Stimulated activated CD4-positive, alpha-beta T cell treated with anti-CD3 and anti-CD28 coated beads, Interleukin-15, amount 100 ng/mL, for 1 hour (primary cell): ENCODE measurements at regions not wholly inside any gene's neighbourhood (a gene's known extent, or its start where the extent isn't known, plus 50 kb on each side); places are given as distances from the start of the nearest gene placed in this dataset.
"Not testable (repeated sequence)": the region's sequence is repeated elsewhere in the genome, so short reads cannot be mapped to it uniquely, and the experiment has no call there.

Experiments used
- DNase-seq, 2 donors: peaks; one replicate each; pipeline ENCODE4 v3.0.0-alpha.2; 2020; ENCODE audit warnings: low read depth in 1 of 2, low spot score in 1 of 2

DNA sequence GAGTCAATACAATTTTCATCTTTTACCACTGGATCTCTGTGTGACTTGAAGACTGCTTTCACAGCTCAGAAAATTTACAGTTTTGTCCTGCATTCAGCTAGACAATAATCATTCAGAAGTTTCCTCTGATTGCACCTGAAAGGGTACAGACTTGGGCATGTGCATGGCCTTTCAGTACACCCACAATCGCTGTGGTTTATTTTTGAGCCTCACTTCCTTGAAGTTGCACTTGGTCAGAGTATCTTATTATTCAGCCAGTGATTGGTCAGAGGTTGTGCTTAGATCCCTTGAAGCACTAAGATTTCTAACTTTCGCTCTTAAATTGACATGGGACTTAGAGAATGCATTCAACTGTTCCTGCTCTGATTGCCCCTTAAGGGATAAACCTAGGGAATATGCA is 508.2 kb downstream of the FAM181B start:
- DNase-seq, result no peak

DNA sequence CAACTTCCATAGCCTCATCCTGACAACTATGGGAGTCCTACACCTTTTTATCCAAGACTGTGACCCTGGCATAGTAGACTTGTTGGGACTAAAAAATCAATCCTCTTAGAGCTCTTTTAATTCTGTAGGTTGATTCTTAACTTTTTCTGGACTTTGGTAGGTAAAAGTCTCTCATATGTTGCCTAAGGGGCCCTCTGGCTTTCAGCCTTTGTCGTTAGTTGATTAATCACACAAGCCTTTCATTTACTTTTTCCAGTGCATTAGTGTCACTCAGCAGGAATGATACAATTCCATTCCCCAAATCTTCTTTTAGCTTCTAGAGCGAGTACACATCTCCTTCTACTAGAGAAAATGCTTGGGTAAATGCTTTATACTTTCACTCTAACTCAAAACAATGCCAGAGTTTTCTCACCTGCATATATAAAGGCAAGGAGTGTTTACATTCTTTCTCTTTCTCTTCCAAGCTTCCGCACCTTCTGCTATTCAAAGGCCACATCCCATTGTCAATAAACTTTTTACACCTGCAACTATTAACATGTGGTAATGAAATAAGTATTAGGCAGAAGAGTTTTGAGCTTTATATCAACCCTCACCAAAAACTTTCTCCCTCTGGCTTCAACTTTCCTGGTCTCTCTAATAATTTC is 516.6 kb downstream of the FAM181B start:
- DNase-seq, result no peak

DNA sequence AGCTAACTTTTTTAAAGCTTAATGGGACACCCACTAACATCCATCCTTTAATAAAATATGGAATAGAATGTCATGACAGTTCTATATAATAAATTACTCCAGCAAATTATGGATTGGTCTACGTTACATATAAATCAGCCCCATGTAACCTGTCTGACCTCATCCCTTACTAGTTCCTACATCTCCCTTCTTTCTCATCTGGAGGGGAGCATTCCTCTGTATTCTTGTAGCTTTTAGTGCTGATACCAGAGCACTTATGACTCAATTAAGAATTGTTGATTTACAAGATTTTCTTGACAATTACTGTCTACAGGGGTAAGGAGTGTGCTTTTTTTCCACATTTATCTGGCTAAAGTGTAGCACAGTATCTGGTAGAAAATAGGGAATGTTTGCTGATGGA is 523.7 kb downstream of the FAM181B start:
- no peak for DNase-seq

DNA sequence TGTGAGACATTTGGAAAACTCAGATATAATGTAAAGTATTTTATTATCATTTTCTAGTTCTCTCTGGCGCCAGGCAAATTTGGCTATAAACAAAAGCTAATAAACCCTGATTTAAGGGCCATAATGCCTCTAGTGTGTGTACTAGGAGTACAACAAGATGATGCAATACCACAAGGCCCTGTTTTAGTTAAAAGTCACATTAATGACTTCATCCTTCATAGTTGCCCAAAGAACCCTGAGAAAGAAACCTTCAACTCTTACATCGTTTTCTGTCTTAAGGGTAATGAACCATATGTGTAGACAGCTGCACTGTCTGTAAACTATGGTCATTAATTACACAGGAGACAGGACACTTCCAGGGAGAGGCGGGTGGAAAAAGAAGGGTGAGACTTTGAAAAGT is 538.4 kb downstream of the FAM181B start:
- no peak for DNase-seq

DNA sequence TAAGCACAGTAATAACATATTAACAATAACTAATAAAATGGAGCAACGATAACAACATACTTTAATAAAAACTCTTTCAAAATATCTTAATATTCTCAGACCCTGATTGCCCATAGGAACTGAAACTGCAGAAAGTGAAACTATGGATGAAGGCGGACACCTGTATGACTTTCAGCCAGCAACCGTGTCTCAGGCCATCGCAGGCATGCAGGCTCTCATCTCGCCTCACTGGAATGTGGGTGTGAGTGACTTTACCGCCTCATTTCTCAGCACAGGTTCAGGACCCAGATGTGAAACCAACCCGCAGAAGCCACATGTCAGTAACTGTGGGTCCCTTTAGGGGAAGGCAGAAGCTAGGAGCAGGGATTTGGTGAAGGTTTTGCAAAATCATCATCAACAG is 539.1 kb downstream of the FAM181B start:
- no peak for DNase-seq

DNA sequence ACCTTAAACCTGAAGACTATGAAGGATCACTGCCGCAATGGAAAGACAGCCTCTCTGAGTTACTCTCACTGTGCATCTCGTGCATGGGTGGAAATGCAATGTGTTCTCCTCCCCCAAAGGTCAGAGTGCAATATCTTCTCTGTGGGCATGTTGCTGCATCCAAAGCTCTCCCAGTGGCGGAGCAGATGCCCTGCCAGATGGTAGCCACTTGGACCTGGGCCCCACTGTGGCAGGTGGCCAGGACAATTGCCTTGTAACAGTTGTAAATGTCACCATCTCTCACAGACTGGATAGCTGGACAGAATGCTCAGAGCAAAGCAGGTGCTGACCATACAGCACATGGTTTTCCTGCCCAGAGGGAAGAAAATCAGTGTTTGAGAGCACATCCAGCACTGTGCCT is 542.0 kb downstream of the FAM181B start:
- DNase-seq, result no peak

DNA sequence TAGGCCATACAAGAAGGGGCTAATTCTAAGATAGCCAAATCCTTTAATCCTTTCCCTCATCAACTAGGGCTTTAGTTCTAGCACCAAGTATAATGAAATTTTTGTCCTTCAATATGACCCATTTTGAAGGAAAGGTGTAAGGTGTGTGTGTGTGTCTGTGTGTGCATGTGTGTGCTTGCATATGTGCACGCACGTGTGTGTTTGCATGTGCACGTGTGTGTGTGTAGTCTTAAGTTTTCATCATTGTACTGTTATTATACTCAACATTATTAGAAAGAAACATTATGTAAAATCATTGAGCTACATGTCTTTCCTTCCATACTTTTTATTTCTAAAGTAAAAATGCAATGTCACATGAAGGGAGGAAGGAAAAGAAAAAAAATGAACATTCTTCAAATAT is 547.7 kb downstream of the FAM181B start:
- DNase-seq, result no peak

DNA sequence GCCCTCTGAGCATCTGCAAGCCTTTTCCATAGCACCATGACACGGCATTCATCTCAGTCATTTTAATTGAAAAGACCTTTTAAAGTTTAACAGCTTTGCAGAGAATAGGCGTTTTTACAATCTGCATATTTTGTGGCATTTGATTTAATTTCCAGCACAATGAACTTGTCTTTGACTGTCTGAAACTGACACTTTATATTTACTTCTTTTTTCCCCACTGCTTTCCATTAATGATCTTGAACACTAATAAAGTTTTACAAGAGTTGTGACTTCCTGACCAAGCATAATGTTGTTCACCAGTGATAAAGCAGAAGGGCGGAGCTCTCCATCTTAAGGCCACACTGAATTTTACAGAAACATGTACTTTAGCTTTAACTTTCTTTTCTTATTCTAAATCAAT is 548.7 kb downstream of the FAM181B start:
- no peak for DNase-seq

DNA sequence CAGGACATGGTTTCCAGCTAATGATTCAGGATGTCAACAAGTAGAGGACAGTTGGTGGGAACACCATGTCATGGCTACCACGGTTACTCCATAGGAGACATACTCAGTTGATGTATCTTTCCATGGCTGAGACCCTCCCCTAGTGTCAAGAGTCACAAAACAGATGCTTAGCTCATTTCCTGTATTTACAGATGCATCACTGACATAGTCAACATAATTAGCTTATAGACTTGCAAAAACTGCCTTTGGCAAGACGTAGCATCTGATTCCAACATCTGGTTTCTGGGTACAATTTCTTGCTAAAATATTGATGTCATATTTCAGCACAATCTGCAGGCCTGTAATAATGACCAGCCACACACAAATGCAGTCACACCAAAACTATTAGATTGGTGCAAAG is 550.3 kb downstream of the FAM181B start:
- no peak for DNase-seq

DNA sequence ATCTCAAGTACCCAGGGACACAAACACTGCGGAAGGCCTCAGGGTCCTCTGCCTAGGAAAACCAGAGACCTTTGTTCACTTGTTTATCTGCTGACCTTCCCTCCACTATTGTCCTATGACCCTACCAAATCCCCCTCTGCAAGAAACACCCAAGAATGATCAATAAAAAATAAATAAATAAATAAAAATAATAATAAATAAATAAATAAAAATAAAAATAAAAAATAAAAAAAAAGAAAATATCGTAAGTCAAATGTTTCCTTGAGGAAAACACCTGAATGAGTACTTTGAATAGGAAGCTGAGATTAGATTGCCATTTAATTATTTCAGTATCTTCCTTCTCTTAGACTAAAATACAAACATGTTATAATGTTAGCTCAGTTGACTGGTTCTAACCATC is 551.0 kb downstream of the FAM181B start:
- not testable (repeated sequence) for DNase-seq

DNA sequence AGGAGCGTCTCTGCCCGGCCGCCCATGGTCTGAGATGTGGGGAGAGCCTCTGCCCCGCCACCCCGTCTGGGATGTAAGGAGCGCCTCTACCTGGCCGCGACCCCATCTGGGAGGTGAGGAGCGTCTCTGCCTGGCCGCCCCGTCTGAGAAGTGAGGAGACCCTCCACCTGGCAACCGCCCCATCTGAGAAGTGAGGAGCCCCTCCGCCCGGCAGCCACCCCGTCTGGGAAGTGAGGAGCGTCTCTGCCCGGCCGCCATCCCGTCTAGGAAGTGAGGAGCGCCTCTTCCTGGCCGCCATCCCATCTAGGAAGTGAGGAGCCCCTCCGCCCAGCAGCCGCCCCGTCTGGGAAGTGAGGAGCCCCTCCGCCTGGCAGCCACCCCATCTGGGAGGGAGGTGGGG is 551.9 kb downstream of the FAM181B start:
- DNase-seq, result not testable (repeated sequence)

DNA sequence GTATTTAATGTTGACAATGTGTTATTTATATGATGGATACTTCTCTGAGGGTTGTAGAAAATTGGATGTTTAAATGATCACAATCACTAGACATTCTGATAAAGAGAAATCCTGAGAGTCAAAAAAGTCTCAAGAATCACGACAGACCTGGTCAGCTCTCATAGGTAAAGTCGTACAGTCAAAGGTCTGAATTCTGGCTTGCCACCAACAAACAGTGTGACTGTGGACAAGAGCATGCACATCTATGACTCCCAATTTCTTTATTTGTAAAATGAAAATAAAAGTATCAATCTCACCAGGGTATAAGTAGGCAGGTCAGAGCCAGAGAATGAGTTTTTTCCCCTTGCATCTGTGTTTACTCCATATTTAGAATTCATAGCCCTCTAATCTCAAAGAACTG is 556.7 kb downstream of the FAM181B start:
- no peak for DNase-seq

DNA sequence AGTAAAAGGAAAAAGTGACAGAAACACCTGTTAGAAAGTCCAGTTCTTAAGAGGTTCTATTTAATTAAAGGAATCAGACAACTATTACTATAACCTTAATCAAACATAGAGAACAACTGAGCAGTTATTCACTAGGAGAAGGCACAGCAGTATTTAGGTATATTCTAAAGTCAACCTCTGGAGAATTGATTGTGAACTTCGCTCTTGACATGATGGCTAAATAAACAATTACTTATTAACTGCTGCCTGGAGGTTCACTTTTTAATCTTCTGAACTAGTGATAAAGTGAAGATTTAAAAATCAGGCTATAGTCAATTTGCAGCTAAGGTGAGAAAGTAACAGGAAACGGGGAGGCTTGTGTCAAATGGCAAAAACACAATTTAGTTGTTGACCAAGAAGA is 557.3 kb downstream of the FAM181B start:
- DNase-seq, result no peak

DNA sequence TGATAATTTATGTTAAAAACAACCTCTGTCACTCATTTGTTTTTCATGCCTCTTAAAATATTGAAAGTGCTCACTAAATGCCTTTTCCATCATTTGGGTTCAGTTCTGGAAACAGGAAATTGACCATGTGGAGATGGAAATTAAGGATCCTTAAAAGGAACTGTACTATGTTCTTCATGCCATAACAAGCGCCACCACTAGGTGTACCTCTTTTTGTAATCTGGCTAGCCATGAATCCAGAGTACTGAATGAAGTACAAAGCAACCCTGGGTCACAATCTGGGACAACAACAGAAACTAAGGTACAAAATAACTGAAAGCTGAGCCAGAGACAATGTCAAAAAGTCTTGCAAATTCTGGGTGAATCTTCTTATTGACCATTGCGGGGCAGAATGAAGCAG is 559.1 kb downstream of the FAM181B start:
- DNase-seq, result no peak

DNA sequence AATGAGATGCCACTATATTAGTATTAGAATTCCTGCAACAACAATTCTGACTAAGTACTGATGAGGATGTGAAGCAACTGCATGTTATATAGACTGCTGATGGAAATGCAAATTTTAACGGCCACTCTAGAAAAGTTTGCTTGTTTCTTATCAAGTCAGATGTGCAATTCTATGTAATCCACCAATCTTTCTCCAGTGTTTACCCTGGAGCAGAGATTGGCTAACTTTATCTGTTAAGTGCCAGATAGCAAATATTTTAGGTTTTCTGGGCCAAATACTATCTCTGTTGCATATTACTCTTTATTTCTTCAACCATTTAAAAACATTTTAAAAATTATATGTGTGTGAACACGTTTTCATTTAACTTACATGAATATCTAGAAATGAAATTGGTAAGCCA is 586.9 kb downstream of the FAM181B start:
- no peak for DNase-seq

DNA sequence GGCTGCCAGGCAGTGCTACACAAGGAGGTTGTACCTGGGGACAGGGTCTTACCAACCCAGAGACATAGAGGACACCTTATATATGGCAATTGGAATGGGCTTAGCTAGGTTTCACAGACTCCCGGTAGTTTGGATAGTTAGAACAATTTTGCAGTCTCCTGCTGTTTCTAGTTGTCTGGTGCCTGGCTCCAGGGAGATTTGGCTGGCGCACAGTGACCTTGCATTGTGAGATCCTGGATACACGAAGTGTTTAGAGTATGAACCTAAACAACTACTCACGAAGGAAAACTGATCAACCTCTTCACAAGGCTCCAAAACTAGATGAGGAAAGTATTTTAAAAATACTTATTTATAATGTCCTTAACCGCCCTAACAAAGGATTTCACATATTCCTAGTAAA is 614.7 kb downstream of the FAM181B start:
- DNase-seq, result no peak

DNA sequence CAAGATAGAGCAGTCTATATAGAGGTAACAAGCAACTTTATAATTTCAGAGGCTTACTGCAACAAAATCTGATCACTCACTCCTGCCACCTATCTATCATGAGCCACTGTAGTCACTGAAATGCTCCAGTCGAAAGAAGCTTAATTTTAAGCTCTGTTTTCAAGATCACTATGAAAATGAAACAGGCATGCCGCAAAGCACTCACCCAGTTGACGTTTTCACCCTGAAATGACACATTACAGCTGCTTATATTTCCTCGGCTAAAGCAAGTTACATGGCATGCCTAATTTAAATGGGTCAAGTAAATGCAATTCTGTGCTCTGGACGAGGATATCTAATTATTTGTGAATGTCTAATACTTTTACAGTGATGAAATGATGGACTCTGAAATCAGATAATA is 616.3 kb downstream of the FAM181B start:
- DNase-seq, result no peak

DNA sequence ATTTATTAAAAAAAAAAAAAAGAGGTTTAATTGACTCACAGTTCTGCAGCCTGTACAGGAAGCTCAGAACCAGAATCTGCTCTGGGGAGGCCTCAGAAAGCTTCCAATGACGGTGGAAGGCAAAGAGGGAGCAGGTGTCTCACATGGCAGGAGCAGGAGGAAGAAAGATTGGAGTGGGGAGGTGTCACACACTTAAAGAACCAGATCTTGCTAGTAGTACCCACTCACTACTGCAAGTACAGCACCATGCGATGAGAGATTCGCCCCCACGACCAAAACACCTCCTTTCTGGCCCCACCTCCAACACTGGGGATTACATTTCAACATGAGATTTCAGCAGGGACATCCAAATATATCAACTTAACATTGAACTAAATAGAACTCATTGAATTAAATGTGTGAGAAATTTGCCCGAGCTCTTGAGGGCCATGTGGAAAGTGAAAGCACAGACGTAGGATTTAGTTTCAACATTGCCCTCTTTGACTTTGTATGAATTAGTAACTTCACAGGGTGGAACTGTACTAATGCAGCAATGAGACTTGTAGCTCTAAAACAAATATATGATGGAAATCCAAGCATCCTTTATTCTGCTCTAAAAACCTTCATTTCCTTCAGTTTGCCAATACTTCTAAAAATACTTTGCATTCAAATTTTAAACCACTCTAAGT is 628.2 kb downstream of the FAM181B start:
- no peak for DNase-seq

DNA sequence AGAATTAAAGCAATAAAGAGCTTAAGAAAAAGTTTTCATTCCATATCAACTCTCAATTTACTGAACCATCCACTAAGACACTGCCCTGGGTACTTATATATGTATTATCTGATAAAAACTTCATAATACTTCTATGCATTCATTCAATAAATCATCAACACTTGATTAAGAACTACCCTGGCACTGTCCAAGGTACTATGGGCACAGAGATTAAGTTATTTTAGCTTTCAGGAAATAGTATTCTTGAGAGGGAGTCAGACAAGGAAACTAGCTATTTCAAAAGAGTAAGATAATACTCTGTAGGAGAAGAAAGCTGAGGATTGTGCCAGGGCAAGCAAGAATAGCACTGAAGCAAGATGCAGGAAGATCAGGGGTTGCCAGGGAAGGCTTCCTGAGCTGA is 640.8 kb downstream of the FAM181B start:
- no peak for DNase-seq

DNA sequence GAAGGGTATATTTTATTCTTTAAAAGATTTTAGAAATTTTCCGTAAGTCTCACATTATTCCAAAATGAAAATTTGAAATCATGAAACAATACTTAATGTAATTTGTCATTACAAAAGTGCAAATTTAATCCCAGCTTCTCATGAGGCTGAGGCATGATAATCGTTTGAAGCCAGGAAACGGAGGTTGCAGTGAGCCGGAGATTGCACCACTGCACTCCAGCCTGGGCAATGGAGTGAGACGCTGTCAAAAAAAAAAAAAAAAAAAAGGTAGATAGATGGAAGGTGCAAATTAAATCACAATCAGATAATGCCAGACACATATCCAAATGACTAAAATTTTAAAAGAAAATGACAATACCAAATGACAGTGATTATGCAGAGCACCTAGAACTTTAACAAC is 644.2 kb downstream of the FAM181B start:
- no peak for DNase-seq

DNA sequence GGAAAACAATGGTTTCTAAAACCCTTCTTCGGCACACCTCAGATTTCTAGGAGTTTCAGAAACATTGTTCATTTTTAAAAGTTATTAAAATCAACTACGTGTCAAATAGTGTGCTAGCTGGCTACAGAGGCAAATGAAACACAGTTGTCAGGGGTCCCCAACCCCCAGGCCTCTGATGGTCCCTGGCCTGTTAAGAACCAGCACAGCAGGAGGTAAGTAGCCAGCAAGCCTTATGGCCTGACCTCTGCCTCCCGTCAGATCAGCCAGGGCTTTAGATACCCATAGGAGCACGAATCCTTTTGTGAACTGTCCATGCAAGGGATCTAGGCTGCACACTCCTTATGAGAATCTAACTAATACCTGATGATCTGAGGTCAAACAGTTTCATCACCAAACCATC is 648.2 kb downstream of the FAM181B start:
- no peak for DNase-seq

DNA sequence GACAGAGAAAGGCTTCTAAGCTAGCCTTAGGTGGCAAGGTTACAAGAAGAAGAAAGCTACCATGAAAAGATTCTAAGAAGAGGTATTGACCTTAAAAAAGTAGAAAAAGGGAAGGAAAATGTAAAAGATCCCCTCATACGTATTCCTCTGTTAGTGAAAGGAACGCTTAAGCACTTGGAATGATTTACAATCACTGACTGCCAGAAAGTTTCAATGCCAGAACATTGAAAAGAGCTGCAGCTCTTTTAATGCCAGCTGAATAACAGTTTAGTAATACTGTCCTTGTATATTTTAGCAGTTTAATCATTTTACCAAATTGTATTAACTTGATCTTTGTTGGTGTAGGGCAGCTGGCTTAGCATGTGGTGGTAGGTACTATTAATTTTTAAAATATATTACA is 650.7 kb downstream of the FAM181B start:
- DNase-seq, result no peak

DNA sequence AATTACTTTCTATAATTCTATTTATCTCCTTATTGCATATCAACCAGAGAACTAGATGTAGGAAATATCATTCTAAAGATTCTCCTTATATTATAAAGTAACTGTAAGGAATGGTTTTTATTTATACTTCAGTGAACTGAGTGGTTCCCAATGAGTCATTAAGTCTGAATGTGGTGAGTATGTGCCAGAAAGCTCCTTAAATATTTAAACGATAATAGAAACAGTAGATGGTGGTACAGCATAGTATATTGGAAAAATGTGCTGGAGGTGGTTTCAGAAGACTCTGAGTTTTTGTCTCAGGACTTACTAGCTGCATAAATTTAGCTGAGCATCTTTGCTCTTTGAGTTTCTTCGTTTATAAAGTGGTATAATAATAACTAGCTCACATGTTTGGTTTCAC is 653.5 kb downstream of the FAM181B start:
- DNase-seq, result no peak
